BE2C (cell line): ENCODE measurements at regions not wholly inside any gene's neighbourhood (a gene's known extent, or its start where the extent isn't known, plus 50 kb on each side); places are given as distances from the start of the nearest gene placed in this dataset.

Experiments
- DNase-seq: peaks from one replicate; pipeline ENCODE4 v3.0.0-alpha.2; 2020
- H3K27me3 ChIP-seq: fragments of 250-450 bp; sonication (Bioruptor Pico); 2 replicates; pipeline ENCODE4 v1.5.1; 2020; ENCODE audit warnings: mild to moderate bottlenecking
- H3K36me3 ChIP-seq: fragments of 250-450 bp; sonication (Bioruptor Pico); 2 replicates; pipeline ENCODE4 v1.5.1; 2020; ENCODE audit warnings: mild to moderate bottlenecking
- H3K4me1 ChIP-seq: fragments of 250-450 bp; sonication (Bioruptor Pico); 2 replicates; pipeline ENCODE4 v1.5.1; 2020
- H3K4me3 ChIP-seq: 2 replicates; pipeline ENCODE4 v1.5.1; 2011; ENCODE audit warnings: low read depth, low read length
- H3K9me3 ChIP-seq: fragments of 250-450 bp; sonication (Bioruptor Pico); 2 replicates; pipeline ENCODE4 v1.5.1; 2020
- CTCF ChIP-seq: IDR thresholded peaks from 2 replicates; pipeline ENCODE4 v1.5.1; 2012; ENCODE audit warnings: mild to moderate bottlenecking, low read depth, low read length

- no peak for TF ChIP-seq CTCF
- Histone ChIP-seq H3K9me3 (no peaks in the 10 kb centered on the region), H3K4me1 (no peaks in the 10 kb centered on the region), H3K4me3 (no peak overlapping the region), H3K27me3 (no peaks in the 10 kb centered on the region), H3K36me3 (no peaks in the 10 kb centered on the region)
- DNase-seq: no peak
Measured at GRCh38 chr1:177479600-177479999, 308.8 kb downstream of the BRINP2 start.

- no peaks in the 10 kb centered on the region for H3K9me3 ChIP-seq
- no peaks in the 10 kb centered on the region for H3K36me3 ChIP-seq
- no peak overlapping the region for H3K4me3 ChIP-seq
- DNase-seq: no peak
- H3K4me1 ChIP-seq: no peaks in the 10 kb centered on the region
- no peaks in the 10 kb centered on the region for H3K27me3 ChIP-seq
- TF ChIP-seq CTCF: no peak
Measured at GRCh38 chr1:177476676-177477075, 305.9 kb downstream of the BRINP2 start.

GRCh38 chr1:177472567-177472966 lies 301.8 kb downstream of the BRINP2 start:
- Histone ChIP-seq H3K4me3 (no peak overlapping the region), H3K4me1 (no peaks in the 10 kb centered on the region), H3K36me3 (no peaks in the 10 kb centered on the region), H3K27me3 (no peaks in the 10 kb centered on the region), H3K9me3 (no peaks in the 10 kb centered on the region)
- no peak for TF ChIP-seq CTCF
- DNase-seq: no peak

- H3K9me3 ChIP-seq: no peaks in the 10 kb centered on the region
- no peaks in the 10 kb centered on the region for H3K4me1 ChIP-seq
- no peak for TF ChIP-seq CTCF
- H3K4me3 ChIP-seq: no peak overlapping the region
- no peak for DNase-seq
- no peaks in the 10 kb centered on the region for H3K36me3 ChIP-seq
- no peaks in the 10 kb centered on the region for H3K27me3 ChIP-seq
Measured at GRCh38 chr1:177471244-177471643, 300.5 kb downstream of the BRINP2 start.

- Histone ChIP-seq H3K4me1 (no peaks in the 10 kb centered on the region), H3K9me3 (no peaks in the 10 kb centered on the region), H3K4me3 (no peak overlapping the region), H3K27me3 (no peaks in the 10 kb centered on the region), H3K36me3 (no peaks in the 10 kb centered on the region)
- TF ChIP-seq CTCF: no peak
- DNase-seq: no peak
Measured at GRCh38 chr1:177469519-177469918, 298.8 kb downstream of the BRINP2 start.

GRCh38 chr1:177466286-177466685 lies 295.5 kb downstream of the BRINP2 start:
- Histone ChIP-seq H3K36me3 (no peaks in the 10 kb centered on the region), H3K27me3 (no peaks in the 10 kb centered on the region), H3K4me1 (no peaks in the 10 kb centered on the region), H3K4me3 (no peak overlapping the region), H3K9me3 (no peaks in the 10 kb centered on the region)
- no peak for DNase-seq
- TF ChIP-seq CTCF: no peak
